ENCODE measurements at regions not wholly inside any gene's neighbourhood (a gene's known extent, or its start where the extent isn't known, plus 50 kb on each side); places are given as distances from the start of the nearest gene placed in this dataset.

- no peak for TF ChIP-seq CTCF (conservative IDR thresholded peaks at IDR 0.05)
Observed at GRCh38 chr13:21949818-21950429, 279.1 kb downstream of the FGF9 start.

More at GRCh38 chr13:21949818-21950429, 279.1 kb downstream of the FGF9 start:
- Histone ChIP-seq H3K79me1 (ENCODE audit: insufficient read depth, low read depth, low read length, poor library complexity, severe bottlenecking) (no peaks in the 10 kb centered on the region), H3K9ac (ENCODE audit: extremely low read depth, insufficient read length, low read length) (no peak overlapping the region), H2AFZ (ENCODE audit: low read length) (no peak overlapping the region), H3K14ac (ENCODE audit: insufficient read depth, low read length) (no peak overlapping the region), H2AK5ac (ENCODE audit: insufficient read length, low read length) (no peak overlapping the region), H4K20me1 (ENCODE audit: control insufficient read depth, insufficient read depth, insufficient read length) (no peaks in the 10 kb centered on the region), H3K4me2 (ENCODE audit: insufficient read depth, insufficient read length, low read length) (no peak overlapping the region), H2BK5ac (ENCODE audit: insufficient read length, low read length) (no peak overlapping the region), H4K91ac (ENCODE audit: insufficient read length, low read depth, low read length) (no peak overlapping the region), H3T11ph (ENCODE audit: low read length) (no peak overlapping the region), H3K27me3 (ENCODE audit: insufficient read depth, low read length) (no peaks in the 10 kb centered on the region; the same call in 1 of the 2 replicates), H2BK12ac (ENCODE audit: insufficient read length, low read depth, low read length) (no peak overlapping the region), H2BK15ac (ENCODE audit: low read depth, low read length) (no peak overlapping the region), H3K4me1 (ENCODE audit: insufficient read depth, low read length) (no peaks in the 10 kb centered on the region), H3K9me3 (ENCODE audit: control insufficient read depth, low read depth, low read length) (peaks cover 11% of the 10 kb centered on the region), H4K8ac (replicated peaks; ENCODE audit: insufficient read length, low read depth, low read length) (no peak overlapping the region), H2BK20ac (ENCODE audit: low read depth, low read length, poor library complexity, severe bottlenecking) (no peak overlapping the region), H3K27ac (ENCODE audit: insufficient read length, low read depth, low read length) (no peak overlapping the region), H3K79me2 (ENCODE audit: insufficient read depth, low read length) (no peaks in the 10 kb centered on the region), H4K5ac (ENCODE audit: insufficient read length, low read depth, low read length) (no peak overlapping the region), H3K23ac (ENCODE audit: insufficient read length, low read depth, low read length) (no peak overlapping the region), H3K23me2 (ENCODE audit: insufficient read length, low read depth, low read length, poor library complexity, severe bottlenecking) (no peaks in the 10 kb centered on the region), H3K56ac (ENCODE audit: insufficient read length, low read depth, low read length) (no peak overlapping the region), H3K4ac (ENCODE audit: low read depth, low read length) (no peak overlapping the region), H2BK120ac (ENCODE audit: low read depth, low read length, poor library complexity, severe bottlenecking) (no peak overlapping the region), H3K18ac (ENCODE audit: insufficient read length, low read depth, low read length) (no peak overlapping the region)
- peaks cover 30 to 31% of the 10 kb centered on the region in 2 experiments for H3K9me3 Mint-ChIP-seq
- H3K4me3 Mint-ChIP-seq: no peak overlapping the region
- no peak overlapping the region for H3K27ac Mint-ChIP-seq
- H3K36me3 Mint-ChIP-seq (ENCODE audit: insufficient read depth in 1 of 3, low read depth in 3 of 3): peaks cover 5 to 24% (median 10%) of the 10 kb centered on the region in 3 experiments; a peak in 5 of 7 replicates
- H3K4me1 Mint-ChIP-seq: peaks cover 0 to 4% of the 10 kb centered on the region in 2 experiments; a peak in 1 of 4 replicates
- H3K27me3 Mint-ChIP-seq (ENCODE audit: low read depth): peaks cover 1% of the 10 kb centered on the region; the same call in 1 of the 2 replicates
- no CpG with 5 or more reads among the region's 6 CpGs for WGBS (ENCODE audit: extremely low coverage, insufficient read length, low lambda C conversion rate)
- DNase-seq: no peak
